Large intestine (tissue), 3 donors: ENCODE measurements at regions not wholly inside any gene's neighbourhood (a gene's known extent, or its start where the extent isn't known, plus 50 kb on each side); places are given as distances from the start of the nearest gene placed in this dataset.

ENCODE experiments used
- DNase-seq, 2 donors: peaks; one replicate each; pipeline versions ENCODE4 v3.0.0 to v3.0.0-alpha.2; 2013
- H3K27ac ChIP-seq: one replicate; pipeline ENCODE4 v1.5.1; 2013; ENCODE audit warnings: low read length
- H3K27me3 ChIP-seq: 2 replicates; pipeline ENCODE4 v1.6.1; 2013; ENCODE audit warnings: low read length; ENCODE audit not compliant: control insufficient read depth, insufficient read depth
- H3K36me3 ChIP-seq: 2 replicates; pipeline ENCODE4 v1.6.1; 2013; ENCODE audit warnings: low read length; ENCODE audit not compliant: control insufficient read depth, insufficient read depth
- H3K4me1 ChIP-seq: one replicate; pipeline ENCODE4 v1.6.1; 2013; ENCODE audit warnings: low read length; ENCODE audit not compliant: control insufficient read depth, insufficient read depth
- H3K4me3 ChIP-seq: one replicate; pipeline ENCODE4 v1.5.1; 2013; ENCODE audit warnings: low read length
- H3K9me3 ChIP-seq: one replicate; pipeline ENCODE4 v1.6.1; 2013; ENCODE audit warnings: mild to moderate bottlenecking, low read depth, low read length, moderate library complexity; ENCODE audit not compliant: control insufficient read depth
- WGBS: methylation state at CpG from one replicate; pipeline ENCODE4 v1.1.5; 2013; ENCODE audit warnings: low lambda C conversion rate; ENCODE audit not compliant: insufficient coverage; 5-methylcytosine and 5-hydroxymethylcytosine counted together

DNA sequence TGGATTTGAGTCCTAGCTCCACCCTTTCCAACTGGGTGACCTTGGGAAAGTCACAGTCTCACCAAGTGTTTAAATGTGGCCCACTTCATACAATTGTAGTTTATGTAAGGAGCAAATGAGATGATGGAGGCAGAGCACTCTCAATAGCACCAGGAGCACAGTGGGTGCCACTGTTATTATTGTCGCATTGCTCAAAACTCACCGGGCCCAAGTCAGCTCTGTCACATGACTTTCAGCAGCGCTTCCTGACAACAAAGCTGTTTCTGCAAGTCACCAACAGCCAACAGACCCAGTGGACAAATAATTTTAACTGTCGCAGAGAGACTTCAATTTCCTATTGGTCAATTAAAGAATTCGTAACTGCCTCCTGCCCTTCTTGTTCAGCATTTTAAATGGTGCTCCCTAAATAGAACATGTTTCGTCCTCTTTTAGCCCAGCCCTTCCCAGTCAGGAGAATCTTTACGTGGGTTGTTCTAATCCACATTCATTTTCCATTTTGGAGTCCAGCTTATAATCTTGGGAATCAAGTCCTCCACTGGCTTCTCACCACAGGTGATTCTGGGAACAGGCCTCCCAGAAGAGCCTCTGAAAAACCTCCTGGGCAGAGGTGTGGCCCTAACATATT is 415.6 kb upstream of the NPVF start:
- Histone ChIP-seq H3K4me1 (no peaks in the 10 kb centered on the region), H3K27ac (no peak overlapping the region), H3K27me3 (no peaks in the 10 kb centered on the region), H3K36me3 (no peaks in the 10 kb centered on the region), H3K9me3 (no peaks in the 10 kb centered on the region), H3K4me3 (no peak overlapping the region)
- 100% methylated on average over 1 of the region's 7 CpGs for WGBS
- no peak for DNase-seq

DNA sequence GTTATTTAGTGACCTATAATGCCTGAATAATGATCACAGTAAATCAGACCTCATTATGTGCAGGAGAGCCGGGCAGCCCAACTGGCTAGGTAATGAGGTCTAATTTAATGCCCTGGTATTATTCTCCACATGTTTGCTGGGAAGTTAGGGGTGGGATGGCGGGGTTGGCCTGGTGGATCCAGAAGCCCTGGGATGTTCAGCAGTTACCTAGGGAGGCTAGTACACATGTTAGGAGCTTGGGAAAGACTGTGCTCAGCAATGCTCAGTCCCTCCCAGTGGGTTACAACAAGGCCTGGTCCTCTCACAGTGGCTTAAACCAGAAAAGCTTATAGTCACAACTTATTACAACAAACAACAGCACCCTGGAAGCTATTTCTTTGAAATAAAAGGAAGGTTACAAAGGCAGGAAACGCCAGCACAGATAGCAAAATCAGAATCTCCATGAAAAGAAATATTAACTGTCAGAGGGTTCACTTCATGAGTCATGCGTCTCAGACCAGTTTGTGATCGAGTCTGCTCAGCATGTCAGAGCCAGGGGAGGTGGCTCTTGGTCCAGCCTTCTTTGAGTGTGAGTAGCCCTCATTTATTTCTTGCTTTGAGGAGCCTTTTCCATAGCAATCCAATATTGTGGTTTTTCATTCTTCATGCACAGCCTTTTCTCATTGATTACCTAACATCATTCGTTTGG is 418.6 kb upstream of the NPVF start:
- Histone ChIP-seq H3K4me3 (no peak overlapping the region), H3K27me3 (no peaks in the 10 kb centered on the region), H3K36me3 (no peaks in the 10 kb centered on the region), H3K27ac (no peak overlapping the region), H3K4me1 (no peaks in the 10 kb centered on the region), H3K9me3 (no peaks in the 10 kb centered on the region)
- no peak for DNase-seq
- 100% methylated on average over 1 of the region's 6 CpGs for WGBS

GRCh38 chr7:25647872-25648271 is 419.6 kb upstream of the NPVF start:
- WGBS: no CpG with 5 or more reads among the region's 2 CpGs
- Histone ChIP-seq H3K4me3 (no peak overlapping the region), H3K27ac (no peak overlapping the region), H3K27me3 (no peaks in the 10 kb centered on the region), H3K4me1 (no peaks in the 10 kb centered on the region), H3K36me3 (no peaks in the 10 kb centered on the region), H3K9me3 (no peaks in the 10 kb centered on the region)
- no peak for DNase-seq

- no peaks in the 10 kb centered on the region for H3K36me3 ChIP-seq
- no peak overlapping the region for H3K27ac ChIP-seq
- no peaks in the 10 kb centered on the region for H3K4me1 ChIP-seq
- no peak overlapping the region for H3K4me3 ChIP-seq
- H3K27me3 ChIP-seq: no peaks in the 10 kb centered on the region
- no peak for DNase-seq
- no peaks in the 10 kb centered on the region for H3K9me3 ChIP-seq
- 80% methylated on average over 1 of the region's 1 CpG for WGBS
These were observed 424.1 kb upstream of the NPVF start for GRCh38 chr7:25652366-25652765.

DNA sequence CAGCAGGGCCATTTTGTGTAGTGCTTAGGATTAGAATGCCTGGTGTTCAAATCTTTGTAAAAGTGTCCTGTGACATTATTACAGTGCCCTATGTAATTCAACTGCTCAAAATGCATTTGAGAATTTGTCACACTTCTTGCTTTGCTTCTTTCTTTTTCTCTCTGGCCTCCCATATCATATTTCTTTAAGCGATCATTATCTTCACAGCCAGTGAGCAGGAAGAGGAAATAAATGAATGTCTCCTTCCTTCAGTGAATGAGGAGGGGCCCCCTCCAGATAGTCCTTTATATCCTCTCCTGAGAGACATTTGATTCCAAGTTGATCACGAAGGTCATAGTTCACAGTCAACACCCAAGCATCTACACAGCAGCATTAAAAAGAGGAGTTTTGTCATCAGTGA is 425.1 kb upstream of the NPVF start:
- no peak overlapping the region for H3K4me3 ChIP-seq
- H3K27me3 ChIP-seq: no peaks in the 10 kb centered on the region
- WGBS: no CpG with 5 or more reads among the region's 2 CpGs
- no peak overlapping the region for H3K27ac ChIP-seq
- no peak for DNase-seq
- H3K4me1 ChIP-seq: no peaks in the 10 kb centered on the region
- no peaks in the 10 kb centered on the region for H3K36me3 ChIP-seq
- no peaks in the 10 kb centered on the region for H3K9me3 ChIP-seq

GRCh38 chr7:25656071-25656470 is 427.8 kb upstream of the NPVF start:
- no peak overlapping the region for H3K27ac ChIP-seq
- no CpG with 5 or more reads among the region's 1 CpG for WGBS
- no peaks in the 10 kb centered on the region for H3K9me3 ChIP-seq

GRCh38 chr7:25656581-25657026 is 428.3 kb upstream of the NPVF start:
- no CpG with 5 or more reads among the region's 3 CpGs for WGBS
- Histone ChIP-seq H3K27ac (no peak overlapping the region), H3K9me3 (no peaks in the 10 kb centered on the region), H3K36me3 (no peaks in the 10 kb centered on the region), H3K4me1 (no peaks in the 10 kb centered on the region), H3K27me3 (no peaks in the 10 kb centered on the region), H3K4me3 (no peak overlapping the region)
- no peak for DNase-seq

More at GRCh38 chr7:25656071-25656470, 427.8 kb upstream of the NPVF start:
- no peak for DNase-seq
- no peaks in the 10 kb centered on the region for H3K27me3 ChIP-seq
- H3K4me3 ChIP-seq: no peak overlapping the region
- no peaks in the 10 kb centered on the region for H3K36me3 ChIP-seq
- H3K4me1 ChIP-seq: no peaks in the 10 kb centered on the region

- H3K27me3 ChIP-seq: no peaks in the 10 kb centered on the region
- no peak for DNase-seq
- no peak overlapping the region for H3K4me3 ChIP-seq
- H3K36me3 ChIP-seq: no peaks in the 10 kb centered on the region
- H3K27ac ChIP-seq: no peak overlapping the region
- H3K9me3 ChIP-seq: no peaks in the 10 kb centered on the region
- H3K4me1 ChIP-seq: no peaks in the 10 kb centered on the region
These were observed 430.1 kb upstream of the NPVF start for GRCh38 chr7:25658375-25658774.

DNA sequence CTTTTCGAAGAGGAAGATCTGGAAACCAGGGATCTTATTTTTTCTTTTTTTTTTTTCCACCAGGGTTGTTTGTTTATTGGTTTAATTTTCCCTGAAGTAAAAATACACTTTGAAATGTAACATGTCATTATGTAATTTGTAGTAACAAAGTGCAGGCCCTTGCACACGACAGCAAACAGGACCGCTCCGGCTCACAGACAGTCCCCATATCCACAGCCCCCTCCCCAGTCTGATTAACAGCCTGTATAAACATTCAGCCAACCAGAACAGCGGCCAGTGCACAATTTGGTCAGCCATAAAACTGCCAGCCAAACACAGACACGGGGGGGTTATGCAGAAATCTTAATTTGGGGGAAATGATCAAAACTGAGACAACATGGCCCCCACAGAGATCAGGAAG is 431.6 kb upstream of the NPVF start:
- WGBS: 71% methylated on average over 1 of the region's 6 CpGs
- H3K27me3 ChIP-seq: no peaks in the 10 kb centered on the region
- no peak for DNase-seq
- no peaks in the 10 kb centered on the region for H3K4me1 ChIP-seq
- H3K9me3 ChIP-seq: no peaks in the 10 kb centered on the region
- no peaks in the 10 kb centered on the region for H3K36me3 ChIP-seq
- no peak overlapping the region for H3K27ac ChIP-seq
- no peak overlapping the region for H3K4me3 ChIP-seq

DNA sequence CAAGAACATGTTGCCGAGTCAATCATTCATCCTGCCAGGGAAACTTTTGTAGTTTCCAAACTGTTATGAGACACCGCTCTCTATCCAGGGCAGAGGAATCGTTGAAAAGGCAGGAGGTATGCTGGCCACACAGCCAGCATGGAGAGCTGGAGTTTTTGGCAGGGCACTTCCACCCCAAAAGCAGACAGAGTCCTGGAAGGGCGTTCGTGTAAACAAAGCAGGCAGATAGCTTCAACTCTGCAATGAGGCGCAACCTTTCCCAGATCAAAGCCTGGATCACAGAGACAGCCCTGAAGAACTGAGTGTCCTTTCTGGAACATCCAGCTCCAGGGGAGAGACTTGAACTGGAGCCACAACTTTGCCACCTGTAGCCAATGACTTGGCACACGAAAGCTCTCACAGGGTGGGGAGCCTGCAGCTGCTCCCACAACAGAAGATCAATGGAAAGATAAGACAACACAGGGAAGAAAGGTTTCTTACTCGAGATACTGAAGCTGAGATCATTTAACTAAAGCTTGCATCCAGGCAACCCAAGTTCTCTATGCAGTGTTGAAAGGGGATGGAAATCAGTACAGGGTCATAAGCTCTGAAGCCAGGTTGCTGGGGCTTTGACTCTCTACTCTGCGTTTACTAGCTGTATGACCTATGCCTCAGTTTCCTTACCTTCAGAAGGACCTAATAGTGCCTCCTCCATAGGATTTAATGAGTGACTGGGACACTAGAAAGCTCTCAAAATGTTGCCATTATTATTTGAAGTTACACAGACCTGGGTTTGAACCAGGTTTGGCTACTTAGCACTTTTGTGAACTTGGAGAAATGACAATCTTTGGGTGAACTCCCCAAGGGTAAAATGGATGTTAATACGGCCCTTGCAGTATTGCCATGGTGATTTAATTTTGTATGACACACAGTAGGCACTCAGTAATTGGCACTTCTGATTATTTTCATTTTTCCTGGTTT is 434.8 kb upstream of the NPVF start:
- Histone ChIP-seq H3K27me3 (no peaks in the 10 kb centered on the region), H3K9me3 (no peaks in the 10 kb centered on the region), H3K27ac (no peak overlapping the region), H3K4me1 (no peaks in the 10 kb centered on the region), H3K36me3 (no peaks in the 10 kb centered on the region), H3K4me3 (no peak overlapping the region)
- no peak for DNase-seq
- 20% methylated on average over 1 of the region's 10 CpGs for WGBS
